Tibial nerve (tissue), 4 donors: ENCODE measurements at regions not wholly inside any gene's neighbourhood (a gene's known extent, or its start where the extent isn't known, plus 50 kb on each side); places are given as distances from the start of the nearest gene placed in this dataset. TPM values are rescaled to one million over a fixed set of nuclear protein-coding genes. Genes with fewer than 3 reads are reported as not detected.

Experiments
- DNase-seq, 2 donors: peaks; one replicate each; pipeline ENCODE4 v3.0.0-alpha.2; 2019; ENCODE audit warnings: low spot score in 2 of 2
- H3K27ac ChIP-seq, 4 donors: fragments of 200-600 bp; sonication (generic) in 3 of 4; one replicate each; pipeline ENCODE4 v1.5.1; 2017 to 2019; ENCODE audit warnings: mild to moderate bottlenecking in 1 of 4
- H3K27me3 ChIP-seq, 2 donors: fragments of 200-600 bp; sonication (generic) in 1 of 2; one replicate each; pipeline versions ENCODE4 v1.5.1 to v1.6.0; 2017 to 2019
- H3K36me3 ChIP-seq, 3 donors: fragments of 200-600 bp; sonication (generic); one replicate each; pipeline ENCODE4 v1.5.1; 2018 to 2019
- H3K4me1 ChIP-seq, 4 donors: fragments of 200-600 bp; sonication (generic) in 3 of 4; one replicate each; pipeline ENCODE4 v1.5.1; 2017 to 2019
- H3K4me3 ChIP-seq, 4 donors: fragments of 200-600 bp; sonication (generic) in 3 of 4; one replicate each; pipeline ENCODE4 v1.5.1; 2017 to 2019; ENCODE audit warnings: mild to moderate bottlenecking in 1 of 4, moderate library complexity in 1 of 4
- H3K9me3 ChIP-seq, 4 donors: fragments of 200-600 bp; sonication (generic) in 3 of 4; one replicate each; pipeline ENCODE4 v1.5.1; 2017 to 2019
- EP300 ChIP-seq, 2 donors: sonication (generic); formaldehyde crosslinking; IDR thresholded peaks; one replicate each; pipeline ENCODE4 v1.6.1; 2017; ENCODE audit warnings: antibody characterized with exemption in 2 of 2, mild to moderate bottlenecking in 1 of 2
- POLR2A ChIP-seq, 2 donors: fragments of 450-650 bp; IDR thresholded peaks; one replicate each; pipeline ENCODE4 v1.6.1; 2017; ENCODE audit warnings: antibody characterized with exemption in 2 of 2, mild to moderate bottlenecking in 2 of 2, moderate library complexity in 2 of 2
- WGBS, 2 donors: methylation state at CpG; one replicate each; pipeline ENCODE4 v1.1.5; 2018; 5-methylcytosine and 5-hydroxymethylcytosine counted together
- small RNA-seq: library from RNA; depleted of rRNA; stranded (forward); fragments of <200 nt; gene quantifications from one replicate; pipeline ENCODE3, GENCODE V24; 2016
- TF ChIP-seq, protein P1 (sequence below), 5 experiments: fragments of 200-600 bp in 3 of 5; fragments of 450-650 bp in 2 of 5; sonication (generic) in 3 of 5; IDR thresholded peaks; one replicate each; pipeline ENCODE4 v1.5.1; 2016 to 2019; ENCODE audit warnings: antibody characterized with exemption in 5 of 5, mild to moderate bottlenecking in 3 of 5, moderate library complexity in 2 of 5

- TF ChIP-seq, protein P1, sequence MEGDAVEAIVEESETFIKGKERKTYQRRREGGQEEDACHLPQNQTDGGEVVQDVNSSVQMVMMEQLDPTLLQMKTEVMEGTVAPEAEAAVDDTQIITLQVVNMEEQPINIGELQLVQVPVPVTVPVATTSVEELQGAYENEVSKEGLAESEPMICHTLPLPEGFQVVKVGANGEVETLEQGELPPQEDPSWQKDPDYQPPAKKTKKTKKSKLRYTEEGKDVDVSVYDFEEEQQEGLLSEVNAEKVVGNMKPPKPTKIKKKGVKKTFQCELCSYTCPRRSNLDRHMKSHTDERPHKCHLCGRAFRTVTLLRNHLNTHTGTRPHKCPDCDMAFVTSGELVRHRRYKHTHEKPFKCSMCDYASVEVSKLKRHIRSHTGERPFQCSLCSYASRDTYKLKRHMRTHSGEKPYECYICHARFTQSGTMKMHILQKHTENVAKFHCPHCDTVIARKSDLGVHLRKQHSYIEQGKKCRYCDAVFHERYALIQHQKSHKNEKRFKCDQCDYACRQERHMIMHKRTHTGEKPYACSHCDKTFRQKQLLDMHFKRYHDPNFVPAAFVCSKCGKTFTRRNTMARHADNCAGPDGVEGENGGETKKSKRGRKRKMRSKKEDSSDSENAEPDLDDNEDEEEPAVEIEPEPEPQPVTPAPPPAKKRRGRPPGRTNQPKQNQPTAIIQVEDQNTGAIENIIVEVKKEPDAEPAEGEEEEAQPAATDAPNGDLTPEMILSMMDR (IDR thresholded peaks at IDR 0.05): no peak
- TF ChIP-seq EP300 (IDR thresholded peaks at IDR 0.05) (no peak), POLR2A (IDR thresholded peaks at IDR 0.05) (no peak)
- Histone ChIP-seq H3K4me3 (no peak overlapping the region), H3K4me1 (no peaks in the 10 kb centered on the region), H3K27me3 (no peaks in the 10 kb centered on the region), H3K27ac (no peak overlapping the region), H3K36me3 (no peaks in the 10 kb centered on the region), H3K9me3 (peaks cover 0 to 5% (median 0%) of the 10 kb centered on the region in 4 donors)
- no peak for DNase-seq
Observed at GRCh38 chr4:170157670-170158069, 67.9 kb upstream of the AADAT start.

- TF ChIP-seq EP300 (IDR thresholded peaks at IDR 0.05) (no peak), POLR2A (IDR thresholded peaks at IDR 0.05) (no peak)
- TF ChIP-seq, protein P1 (IDR thresholded peaks at IDR 0.05): no peak
- Histone ChIP-seq H3K27me3 (no peaks in the 10 kb centered on the region), H3K36me3 (no peaks in the 10 kb centered on the region), H3K4me3 (no peak overlapping the region), H3K4me1 (no peaks in the 10 kb centered on the region), H3K27ac (no peak overlapping the region), H3K9me3 (no peaks in the 10 kb centered on the region)
- DNase-seq: no peak
- WGBS, 2 donors: 78 to 88% methylated on average over 1 of the region's 1 CpG
Observed at GRCh38 chr4:170145120-170145519, 55.4 kb upstream of the AADAT start.

DNA sequence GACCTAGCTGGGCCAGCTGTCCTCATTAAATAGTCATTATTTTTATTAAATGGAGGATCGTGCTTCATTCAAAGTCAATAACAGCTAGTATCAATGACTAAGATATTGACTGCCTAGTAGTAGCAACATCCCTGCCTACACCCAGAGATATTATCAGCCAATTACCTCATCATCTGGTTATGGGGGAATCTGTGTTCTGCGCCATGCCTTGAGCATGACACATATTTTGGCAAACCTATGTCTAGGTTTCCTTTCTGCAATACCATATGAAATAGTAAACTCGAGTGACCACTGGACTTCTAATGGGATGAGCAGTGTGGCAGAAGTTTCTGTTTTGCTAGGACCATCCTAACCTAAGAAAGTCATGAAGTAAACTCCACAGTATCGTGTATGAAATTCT, 50.0 kb upstream of the AADAT start:
- no peak for DNase-seq
- H3K9me3 ChIP-seq: no peaks in the 10 kb centered on the region
- TF ChIP-seq EP300 (IDR thresholded peaks at IDR 0.05): no peak
- TF ChIP-seq POLR2A (IDR thresholded peaks at IDR 0.05): no peak
- TF ChIP-seq, protein P1 (IDR thresholded peaks at IDR 0.05): no peak
- H3K4me3 ChIP-seq: no peak overlapping the region
- 82 to 91% methylated on average over 4 of the region's 4 CpGs for WGBS, 2 donors
- peaks cover 0 to 6% (median 0%) of the 10 kb centered on the region in 4 donors for H3K4me1 ChIP-seq
- H3K27me3 ChIP-seq: no peaks in the 10 kb centered on the region
- H3K27ac ChIP-seq: no peak overlapping the region
- no peaks in the 10 kb centered on the region for H3K36me3 ChIP-seq

Small RNA genes in the stretch of these regions (small RNA-seq; reads per million reads assigned to genes)
- gene AC097486.1 (not detected), gene MIR6082 (not detected), gene RNU6ATAC13P (not detected)
